Thymus (tissue), 11 donors: ENCODE measurements at regions not wholly inside any gene's neighbourhood (a gene's known extent, or its start where the extent isn't known, plus 50 kb on each side); places are given as distances from the start of the nearest gene placed in this dataset.
"Not testable (repeated sequence)": the region's sequence is repeated elsewhere in the genome, so short reads cannot be mapped to it uniquely, and the experiment has no call there.

Experiments
- DNase-seq, 9 donors: peaks; one replicate each; pipeline ENCODE4 v3.0.0-alpha.2; 2013; ENCODE audit warnings: low spot score in 9 of 9, low read depth in 6 of 9, missing footprints in 1 of 9
- H3K27ac ChIP-seq, 2 donors: one replicate each; pipeline ENCODE4 v1.5.1; 2013; ENCODE audit warnings: control low read depth in 1 of 2, low read depth in 1 of 2, low read length in 1 of 2, mild to moderate bottlenecking in 1 of 2, moderate library complexity in 1 of 2
- H3K27me3 ChIP-seq, 2 donors: one replicate each; pipeline ENCODE4 v1.5.1; 2013; ENCODE audit warnings: low read length in 1 of 2; ENCODE audit not compliant: control insufficient read depth in 2 of 2, insufficient read depth in 1 of 2
- H3K36me3 ChIP-seq, 2 donors: one replicate each; pipeline ENCODE4 v1.5.1; 2013; ENCODE audit warnings: low read length in 1 of 2, mild to moderate bottlenecking in 1 of 2, moderate library complexity in 1 of 2; ENCODE audit not compliant: control insufficient read depth in 2 of 2, insufficient read depth in 2 of 2
- H3K4me1 ChIP-seq, 2 donors: one replicate each; pipeline ENCODE4 v1.5.1; 2013; ENCODE audit warnings: low read length in 2 of 2; ENCODE audit not compliant: control insufficient read depth in 2 of 2, insufficient read depth in 2 of 2
- H3K4me3 ChIP-seq, 2 donors: one replicate each; pipeline ENCODE4 v1.5.1; 2013; ENCODE audit warnings: low read length in 2 of 2, control low read depth in 1 of 2, mild to moderate bottlenecking in 1 of 2
- H3K9me3 ChIP-seq, 2 donors: one replicate each; pipeline ENCODE4 v1.5.1; 2013; ENCODE audit warnings: low read length in 1 of 2, mild to moderate bottlenecking in 1 of 2; ENCODE audit not compliant: control insufficient read depth in 2 of 2, insufficient read depth in 1 of 2
- WGBS: extraction: QIAGEN DNeasy Blood & Tissue Kit; methylation state at CpG from one replicate; pipeline ENCODE4 v1.1.7; 2013; 5-methylcytosine and 5-hydroxymethylcytosine counted together
- donor health status: healthy.

- no peak overlapping the region for H3K27ac ChIP-seq
- no peak overlapping the region for H3K4me3 ChIP-seq
- no peaks in the 10 kb centered on the region for H3K27me3 ChIP-seq
- DNase-seq: no peak
- no peaks in the 10 kb centered on the region for H3K36me3 ChIP-seq
- H3K4me1 ChIP-seq: no peaks in the 10 kb centered on the region
- 64% methylated on average over 15 of the region's 15 CpGs for WGBS
- no peaks in the 10 kb centered on the region for H3K9me3 ChIP-seq
Observed at GRCh38 chrX:10676235-10676957, 56.0 kb upstream of the MID1 start.

GRCh38 chrX:10677490-10677889 is 57.1 kb upstream of the MID1 start:
- no peak overlapping the region for H3K4me3 ChIP-seq
- WGBS: 88% methylated on average over 5 of the region's 5 CpGs
- no peaks in the 10 kb centered on the region for H3K36me3 ChIP-seq
- no peaks in the 10 kb centered on the region for H3K9me3 ChIP-seq
- no peaks in the 10 kb centered on the region for H3K4me1 ChIP-seq
- H3K27ac ChIP-seq: no peak overlapping the region
- no peak for DNase-seq
- H3K27me3 ChIP-seq: no peaks in the 10 kb centered on the region

- WGBS: 87% methylated on average over 5 of the region's 5 CpGs
- no peak overlapping the region for H3K4me3 ChIP-seq
- no peaks in the 10 kb centered on the region for H3K9me3 ChIP-seq
- H3K4me1 ChIP-seq: no peaks in the 10 kb centered on the region
- H3K36me3 ChIP-seq: no peaks in the 10 kb centered on the region
- DNase-seq: no peak
- no peaks in the 10 kb centered on the region for H3K27me3 ChIP-seq
- H3K27ac ChIP-seq: no peak overlapping the region
Observed at GRCh38 chrX:10679387-10679786, 59.0 kb upstream of the MID1 start.

- H3K4me3 ChIP-seq: no peak overlapping the region
- no peaks in the 10 kb centered on the region for H3K27me3 ChIP-seq
- H3K9me3 ChIP-seq: no peaks in the 10 kb centered on the region
- 95% methylated on average over 4 of the region's 4 CpGs for WGBS
- no peak for DNase-seq
- no peaks in the 10 kb centered on the region for H3K4me1 ChIP-seq
- H3K27ac ChIP-seq: no peak overlapping the region
- no peaks in the 10 kb centered on the region for H3K36me3 ChIP-seq
Observed at GRCh38 chrX:10681167-10681566, 60.8 kb upstream of the MID1 start.

GRCh38 chrX:10683631-10684030 is 63.2 kb upstream of the MID1 start:
- H3K27ac ChIP-seq, DNase-seq, H3K4me1 ChIP-seq, H3K36me3 ChIP-seq, H3K9me3 ChIP-seq, H3K4me3 ChIP-seq, H3K27me3 ChIP-seq: not testable (repeated sequence)
- WGBS: 94% methylated on average over 7 of the region's 7 CpGs

- DNase-seq: no peak
- Histone ChIP-seq H3K27me3 (no peaks in the 10 kb centered on the region), H3K4me3 (no peak overlapping the region), H3K27ac (no peak overlapping the region), H3K9me3 (no peaks in the 10 kb centered on the region), H3K36me3 (no peaks in the 10 kb centered on the region), H3K4me1 (no peaks in the 10 kb centered on the region)
- WGBS: 96% methylated on average over 2 of the region's 2 CpGs
Observed at GRCh38 chrX:10685923-10686595, 65.7 kb upstream of the MID1 start.

- not testable (repeated sequence) for H3K4me1 ChIP-seq, H3K27ac ChIP-seq, DNase-seq, H3K9me3 ChIP-seq, H3K4me3 ChIP-seq, H3K36me3 ChIP-seq, H3K27me3 ChIP-seq
- 93% methylated on average over 4 of the region's 4 CpGs for WGBS
Observed at GRCh38 chrX:10691751-10692150, 71.4 kb upstream of the MID1 start.

GRCh38 chrX:10697616-10698317 is 77.4 kb upstream of the MID1 start:
- H3K36me3 ChIP-seq: no peaks in the 10 kb centered on the region
- H3K4me3 ChIP-seq: no peak overlapping the region
- H3K27me3 ChIP-seq: no peaks in the 10 kb centered on the region
- H3K9me3 ChIP-seq: no peaks in the 10 kb centered on the region
- no peak overlapping the region for H3K27ac ChIP-seq
- no peak for DNase-seq
- WGBS: 91% methylated on average over 7 of the region's 7 CpGs
- H3K4me1 ChIP-seq: no peaks in the 10 kb centered on the region

- Histone ChIP-seq H3K4me3 (no peak overlapping the region), H3K9me3 (no peaks in the 10 kb centered on the region), H3K4me1 (no peaks in the 10 kb centered on the region), H3K36me3 (no peaks in the 10 kb centered on the region), H3K27ac (no peak overlapping the region), H3K27me3 (no peaks in the 10 kb centered on the region)
- no peak for DNase-seq
- 97% methylated on average over 1 of the region's 1 CpG for WGBS
Observed at GRCh38 chrX:10698318-10698640, 77.9 kb upstream of the MID1 start.
